ENCODE measurements at regions not wholly inside any gene's neighbourhood (a gene's known extent, or its start where the extent isn't known, plus 50 kb on each side); places are given as distances from the start of the nearest gene placed in this dataset.

DNA sequence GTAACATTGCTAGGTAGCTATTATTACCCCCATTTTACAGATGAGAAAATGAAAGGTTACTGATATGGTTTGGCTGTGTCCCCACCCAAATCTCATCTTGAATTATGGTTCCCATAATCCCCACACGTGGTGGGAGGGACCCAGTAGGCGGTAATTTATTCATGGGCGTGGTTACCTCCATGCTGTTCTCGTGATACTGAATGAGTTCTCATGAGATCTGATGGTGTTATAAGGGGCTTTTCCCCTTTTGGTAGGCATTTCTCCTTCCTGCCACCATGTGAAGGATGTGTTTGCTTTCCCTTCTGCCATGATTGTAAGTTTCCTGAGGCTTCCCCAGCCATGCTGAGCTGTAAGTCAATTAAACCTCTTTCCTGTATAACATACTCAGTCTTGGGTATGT, 252.1 kb downstream of the OPA1 start:
- Mint-ChIP-seq H3K27ac (peak overlapping the region; percentile 84), H3K36me3 (ENCODE audit: insufficient read depth) (peaks cover 7% of the 10 kb centered on the region), H3K9me3 (ENCODE audit: low read depth) (peaks cover 7% of the 10 kb centered on the region), H3K4me3 (ENCODE audit: low read depth) (no peak overlapping the region), H3K4me1 (ENCODE audit: low read depth) (peaks cover 59% of the 10 kb centered on the region), H3K27me3 (no peaks in the 10 kb centered on the region)
- TF ChIP-seq, protein P1, sequence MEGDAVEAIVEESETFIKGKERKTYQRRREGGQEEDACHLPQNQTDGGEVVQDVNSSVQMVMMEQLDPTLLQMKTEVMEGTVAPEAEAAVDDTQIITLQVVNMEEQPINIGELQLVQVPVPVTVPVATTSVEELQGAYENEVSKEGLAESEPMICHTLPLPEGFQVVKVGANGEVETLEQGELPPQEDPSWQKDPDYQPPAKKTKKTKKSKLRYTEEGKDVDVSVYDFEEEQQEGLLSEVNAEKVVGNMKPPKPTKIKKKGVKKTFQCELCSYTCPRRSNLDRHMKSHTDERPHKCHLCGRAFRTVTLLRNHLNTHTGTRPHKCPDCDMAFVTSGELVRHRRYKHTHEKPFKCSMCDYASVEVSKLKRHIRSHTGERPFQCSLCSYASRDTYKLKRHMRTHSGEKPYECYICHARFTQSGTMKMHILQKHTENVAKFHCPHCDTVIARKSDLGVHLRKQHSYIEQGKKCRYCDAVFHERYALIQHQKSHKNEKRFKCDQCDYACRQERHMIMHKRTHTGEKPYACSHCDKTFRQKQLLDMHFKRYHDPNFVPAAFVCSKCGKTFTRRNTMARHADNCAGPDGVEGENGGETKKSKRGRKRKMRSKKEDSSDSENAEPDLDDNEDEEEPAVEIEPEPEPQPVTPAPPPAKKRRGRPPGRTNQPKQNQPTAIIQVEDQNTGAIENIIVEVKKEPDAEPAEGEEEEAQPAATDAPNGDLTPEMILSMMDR (IDR thresholded peaks at IDR 0.05; ENCODE audit: unreplicated experiment): no peak
- no peak for DNase-seq (ENCODE audit: low spot score, unreplicated experiment)

DNA sequence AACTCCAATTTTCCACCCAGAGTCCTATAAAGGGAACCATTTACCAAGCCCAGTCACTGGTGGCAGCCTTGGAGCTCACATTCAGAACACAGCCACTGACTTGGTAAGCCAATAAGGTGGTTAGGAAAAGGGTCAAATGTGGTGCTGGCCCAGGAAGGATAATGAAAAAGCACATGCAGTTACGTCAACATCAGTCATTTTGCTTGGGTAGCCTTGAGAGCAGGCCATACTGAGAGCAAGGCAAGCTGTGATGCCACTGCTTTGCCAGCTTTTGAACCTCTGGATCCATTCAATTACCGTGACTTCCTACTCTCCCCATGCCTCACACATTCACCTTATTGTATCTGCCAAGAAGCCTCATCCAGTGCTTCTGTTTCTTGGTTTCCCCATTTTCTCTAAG, 253.6 kb downstream of the OPA1 start:
- H3K4me1 Mint-ChIP-seq (ENCODE audit: low read depth): peaks cover 56% of the 10 kb centered on the region
- H3K36me3 Mint-ChIP-seq (ENCODE audit: insufficient read depth): peaks cover 3% of the 10 kb centered on the region
- peaks cover 7% of the 10 kb centered on the region for H3K9me3 Mint-ChIP-seq (ENCODE audit: low read depth)
- H3K27ac Mint-ChIP-seq: peak overlapping the region; percentile 11
- no peaks in the 10 kb centered on the region for H3K27me3 Mint-ChIP-seq
- DNase-seq (ENCODE audit: low spot score, unreplicated experiment): no peak
- H3K4me3 Mint-ChIP-seq (ENCODE audit: low read depth): no peak overlapping the region
- TF ChIP-seq, protein P1 (IDR thresholded peaks at IDR 0.05; ENCODE audit: unreplicated experiment): no peak

DNA sequence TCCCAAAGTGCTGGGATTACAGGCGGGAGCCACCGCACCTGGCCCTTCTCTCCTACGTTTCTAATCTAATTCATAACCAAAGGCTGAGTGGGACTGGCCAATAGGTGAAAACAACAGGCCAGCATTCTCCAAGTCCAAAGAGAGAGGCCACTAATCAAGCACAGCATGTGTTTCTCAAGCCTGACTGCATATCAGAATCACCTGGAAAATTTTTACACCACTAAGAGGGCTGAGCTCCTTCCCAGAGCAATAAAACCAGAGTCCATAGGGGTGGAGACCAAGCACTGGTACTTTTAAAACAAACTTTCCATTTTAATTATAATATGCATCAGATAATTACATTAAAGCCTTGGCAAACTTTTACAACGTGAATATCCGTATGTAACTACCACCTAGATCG, 254.4 kb downstream of the OPA1 start:
- Mint-ChIP-seq H3K27ac (peak overlapping the region; percentile 34), H3K4me1 (ENCODE audit: low read depth) (peaks cover 57% of the 10 kb centered on the region), H3K4me3 (ENCODE audit: low read depth) (no peak overlapping the region), H3K27me3 (no peaks in the 10 kb centered on the region), H3K9me3 (ENCODE audit: low read depth) (peaks cover 7% of the 10 kb centered on the region), H3K36me3 (ENCODE audit: insufficient read depth) (peaks cover 3% of the 10 kb centered on the region)
- DNase-seq (ENCODE audit: low spot score, unreplicated experiment): no peak
- TF ChIP-seq, protein P1 (IDR thresholded peaks at IDR 0.05; ENCODE audit: unreplicated experiment): no peak

DNA sequence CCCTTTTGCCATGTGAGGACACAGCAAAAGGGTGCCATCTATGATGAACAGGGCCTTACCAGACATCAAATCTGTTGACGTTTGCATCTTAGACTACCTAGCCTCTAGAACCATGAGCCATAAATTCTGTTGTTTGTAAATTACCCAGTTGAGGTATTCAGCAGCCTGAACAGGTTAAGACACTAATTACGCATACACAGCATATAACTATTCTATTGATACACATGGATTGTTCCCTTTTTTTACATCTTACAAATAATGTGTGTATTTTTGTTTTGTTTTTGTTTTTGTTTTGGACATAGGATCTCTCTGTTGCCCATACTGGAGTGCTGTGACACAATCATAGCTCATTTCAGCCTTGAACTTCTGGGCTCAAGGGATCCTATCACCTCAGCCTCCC, 255.5 kb downstream of the OPA1 start:
- no peak overlapping the region for H3K4me3 Mint-ChIP-seq (ENCODE audit: low read depth)
- TF ChIP-seq, protein P1 (IDR thresholded peaks at IDR 0.05; ENCODE audit: unreplicated experiment): no peak
- peaks cover 3% of the 10 kb centered on the region for H3K36me3 Mint-ChIP-seq (ENCODE audit: insufficient read depth)
- no peak overlapping the region for H3K27ac Mint-ChIP-seq
- DNase-seq (ENCODE audit: low spot score, unreplicated experiment): no peak
- peaks cover 7% of the 10 kb centered on the region for H3K9me3 Mint-ChIP-seq (ENCODE audit: low read depth)
- H3K27me3 Mint-ChIP-seq: no peaks in the 10 kb centered on the region
- peaks cover 54% of the 10 kb centered on the region for H3K4me1 Mint-ChIP-seq (ENCODE audit: low read depth)

DNA sequence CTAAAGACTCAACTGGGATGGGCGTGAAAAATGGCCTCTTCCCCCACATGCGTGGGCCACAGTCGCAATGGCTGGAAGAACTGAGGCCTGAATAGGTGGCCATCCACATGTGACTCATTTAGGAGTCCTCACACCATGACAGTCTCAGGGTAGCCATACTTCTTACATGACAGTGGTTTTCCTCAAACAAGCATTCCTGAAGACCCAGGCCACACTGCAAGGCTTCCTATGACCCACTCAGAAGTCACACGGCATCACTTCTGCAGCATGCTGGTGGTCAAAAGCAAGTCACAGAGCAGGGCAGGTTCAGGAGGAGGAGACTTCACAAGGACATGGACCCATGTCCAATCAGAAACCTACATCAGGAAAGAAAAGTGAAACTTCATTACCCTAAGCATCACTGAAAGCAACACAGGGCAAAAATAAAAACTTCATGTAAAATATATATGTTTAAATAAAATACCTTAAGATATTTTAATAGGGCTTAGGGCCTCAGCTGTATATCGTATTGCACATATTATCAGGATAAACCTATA, 257.1 kb downstream of the OPA1 start:
- peaks cover 3% of the 10 kb centered on the region for H3K36me3 Mint-ChIP-seq (ENCODE audit: insufficient read depth)
- no peak overlapping the region for H3K4me3 Mint-ChIP-seq (ENCODE audit: low read depth)
- H3K27ac Mint-ChIP-seq: no peak overlapping the region
- H3K9me3 Mint-ChIP-seq (ENCODE audit: low read depth): peaks cover 7% of the 10 kb centered on the region
- TF ChIP-seq, protein P1 (IDR thresholded peaks at IDR 0.05; ENCODE audit: unreplicated experiment): no peak
- no peak for DNase-seq (ENCODE audit: low spot score, unreplicated experiment)
- no peaks in the 10 kb centered on the region for H3K27me3 Mint-ChIP-seq
- peaks cover 46% of the 10 kb centered on the region for H3K4me1 Mint-ChIP-seq (ENCODE audit: low read depth)
